ENCODE measurements at regions not wholly inside any gene's neighbourhood (a gene's known extent, or its start where the extent isn't known, plus 50 kb on each side); places are given as distances from the start of the nearest gene placed in this dataset.

GRCh38 chr1:229204921-229205777, 65.8 kb upstream of the RAB4A start:
- H3K4ac ChIP-seq (ENCODE audit: low read depth, low read length), result peak overlapping the region; percentile 41
- no peaks in the 10 kb centered on the region for H3K36me3 ChIP-seq (ENCODE audit: control insufficient read depth, insufficient read depth, low read length)
- no peaks in the 10 kb centered on the region for H3K79me2 ChIP-seq (ENCODE audit: control insufficient read depth, insufficient read depth, low read length)
- H3K4me2 ChIP-seq (ENCODE audit: low read length), result no peak overlapping the region
- H4K8ac ChIP-seq (ENCODE audit: low read depth, low read length), result no peak overlapping the region
- H2BK15ac ChIP-seq (replicated peaks; ENCODE audit: low read depth), result no peak overlapping the region
- peaks cover 6% of the 10 kb centered on the region for H3K4me1 ChIP-seq (ENCODE audit: control insufficient read depth, low read depth, low read length)
- H3K4me3 ChIP-seq (ENCODE audit: low read length), result no peak overlapping the region
- no peak overlapping the region for H2AK5ac ChIP-seq (ENCODE audit: low read length)
- no peak overlapping the region for H2BK120ac ChIP-seq (ENCODE audit: low read depth, low read length)
- H3K9ac ChIP-seq (ENCODE audit: low read length), result no peak overlapping the region
- no peaks in the 10 kb centered on the region for H3K27me3 ChIP-seq (ENCODE audit: insufficient read depth, low read length, poor library complexity)
- WGBS (ENCODE audit: extremely low coverage, insufficient coverage, low lambda C conversion rate), result no CpG with 5 or more reads among the region's 17 CpGs
- H3K23ac ChIP-seq (ENCODE audit: low read length), result no peak overlapping the region
- DNase-seq, result no peak
- H4K5ac ChIP-seq (ENCODE audit: low read length), result peak overlapping the region; percentile 30
- no peaks in the 10 kb centered on the region for H3K79me1 ChIP-seq (ENCODE audit: low read length)
- no peak overlapping the region for H3K27ac ChIP-seq (ENCODE audit: low read depth, low read length)
- H3K18ac ChIP-seq (ENCODE audit: low read length), result peak overlapping the region; percentile 55
- peak overlapping the region; percentile 57 for H3K56ac ChIP-seq (ENCODE audit: low read length)
- H2BK5ac ChIP-seq (ENCODE audit: low read length), result no peak overlapping the region

- Histone ChIP-seq H3K4me3 (ENCODE audit: low read length) (no peak overlapping the region), H2AK5ac (ENCODE audit: low read length) (no peak overlapping the region), H4K5ac (ENCODE audit: low read length) (no peak overlapping the region), H3K18ac (ENCODE audit: low read length) (peak overlapping the region; percentile 55), H3K27ac (ENCODE audit: low read depth, low read length) (no peak overlapping the region), H3K27me3 (ENCODE audit: insufficient read depth, low read length, poor library complexity) (no peaks in the 10 kb centered on the region), H3K4ac (ENCODE audit: low read depth, low read length) (no peak overlapping the region), H4K8ac (ENCODE audit: low read depth, low read length) (no peak overlapping the region), H3K36me3 (ENCODE audit: control insufficient read depth, insufficient read depth, low read length) (no peaks in the 10 kb centered on the region), H2BK120ac (ENCODE audit: low read depth, low read length) (no peak overlapping the region), H3K9ac (ENCODE audit: low read length) (no peak overlapping the region), H3K79me2 (ENCODE audit: control insufficient read depth, insufficient read depth, low read length) (no peaks in the 10 kb centered on the region), H2BK5ac (ENCODE audit: low read length) (no peak overlapping the region), H3K56ac (ENCODE audit: low read length) (peak overlapping the region; percentile 19), H3K4me1 (ENCODE audit: control insufficient read depth, low read depth, low read length) (peaks cover 6% of the 10 kb centered on the region), H3K79me1 (ENCODE audit: low read length) (no peaks in the 10 kb centered on the region), H2BK15ac (replicated peaks; ENCODE audit: low read depth) (no peak overlapping the region), H3K4me2 (ENCODE audit: low read length) (no peak overlapping the region), H3K23ac (ENCODE audit: low read length) (no peak overlapping the region)
- WGBS (ENCODE audit: extremely low coverage, insufficient coverage, low lambda C conversion rate), result no CpG with 5 or more reads among the region's 8 CpGs
- DNase-seq, result no peak
These were observed 65.1 kb upstream of the RAB4A start for GRCh38 chr1:229205854-229206253.

- Histone ChIP-seq H3K79me2 (ENCODE audit: control insufficient read depth, insufficient read depth, low read length) (no peaks in the 10 kb centered on the region), H3K23ac (ENCODE audit: low read length) (no peak overlapping the region), H2BK120ac (ENCODE audit: low read depth, low read length) (no peak overlapping the region), H3K9ac (ENCODE audit: low read length) (no peak overlapping the region), H3K4me1 (ENCODE audit: control insufficient read depth, low read depth, low read length) (peaks cover 6% of the 10 kb centered on the region), H3K4ac (ENCODE audit: low read depth, low read length) (no peak overlapping the region), H3K4me3 (ENCODE audit: low read length) (no peak overlapping the region), H3K36me3 (ENCODE audit: control insufficient read depth, insufficient read depth, low read length) (no peaks in the 10 kb centered on the region), H3K27ac (ENCODE audit: low read depth, low read length) (no peak overlapping the region), H3K27me3 (ENCODE audit: insufficient read depth, low read length, poor library complexity) (no peaks in the 10 kb centered on the region), H4K8ac (ENCODE audit: low read depth, low read length) (no peak overlapping the region), H3K79me1 (ENCODE audit: low read length) (no peaks in the 10 kb centered on the region), H2AK5ac (ENCODE audit: low read length) (no peak overlapping the region), H4K5ac (ENCODE audit: low read length) (no peak overlapping the region), H3K4me2 (ENCODE audit: low read length) (no peak overlapping the region), H2BK15ac (replicated peaks; ENCODE audit: low read depth) (no peak overlapping the region), H2BK5ac (ENCODE audit: low read length) (no peak overlapping the region), H3K56ac (ENCODE audit: low read length) (no peak overlapping the region), H3K18ac (ENCODE audit: low read length) (no peak overlapping the region)
- WGBS (ENCODE audit: extremely low coverage, insufficient coverage, low lambda C conversion rate), result no CpG with 5 or more reads among the region's 3 CpGs
- no peak for DNase-seq
These were observed 63.0 kb upstream of the RAB4A start for GRCh38 chr1:229207916-229208315.

GRCh38 chr1:229208481-229208880, 62.4 kb upstream of the RAB4A start:
- H3K18ac ChIP-seq (ENCODE audit: low read length), result no peak overlapping the region
- H3K4me1 ChIP-seq (ENCODE audit: control insufficient read depth, low read depth, low read length), result peaks cover 3% of the 10 kb centered on the region
- H3K9ac ChIP-seq (ENCODE audit: low read length), result no peak overlapping the region
- no peak overlapping the region for H3K4ac ChIP-seq (ENCODE audit: low read depth, low read length)
- no peak overlapping the region for H2AK5ac ChIP-seq (ENCODE audit: low read length)
- no peak overlapping the region for H3K23ac ChIP-seq (ENCODE audit: low read length)
- no peak overlapping the region for H4K5ac ChIP-seq (ENCODE audit: low read length)
- H3K27ac ChIP-seq (ENCODE audit: low read depth, low read length), result no peak overlapping the region
- H3K79me2 ChIP-seq (ENCODE audit: control insufficient read depth, insufficient read depth, low read length), result no peaks in the 10 kb centered on the region
- H3K36me3 ChIP-seq (ENCODE audit: control insufficient read depth, insufficient read depth, low read length), result no peaks in the 10 kb centered on the region
- no peak overlapping the region for H2BK120ac ChIP-seq (ENCODE audit: low read depth, low read length)
- H3K56ac ChIP-seq (ENCODE audit: low read length), result no peak overlapping the region
- H3K4me2 ChIP-seq (ENCODE audit: low read length), result no peak overlapping the region
- DNase-seq, result no peak
- H3K4me3 ChIP-seq (ENCODE audit: low read length), result no peak overlapping the region
- no peaks in the 10 kb centered on the region for H3K27me3 ChIP-seq (ENCODE audit: insufficient read depth, low read length, poor library complexity)
- no peak overlapping the region for H4K8ac ChIP-seq (ENCODE audit: low read depth, low read length)
- H2BK5ac ChIP-seq (ENCODE audit: low read length), result no peak overlapping the region
- no peaks in the 10 kb centered on the region for H3K79me1 ChIP-seq (ENCODE audit: low read length)
- no peak overlapping the region for H2BK15ac ChIP-seq (replicated peaks; ENCODE audit: low read depth)
- no CpG with 5 or more reads among the region's 3 CpGs for WGBS (ENCODE audit: extremely low coverage, insufficient coverage, low lambda C conversion rate)

- Histone ChIP-seq H3K4me3 (ENCODE audit: low read length) (no peak overlapping the region), H3K23ac (ENCODE audit: low read length) (no peak overlapping the region), H3K9ac (ENCODE audit: low read length) (no peak overlapping the region), H3K18ac (ENCODE audit: low read length) (peak overlapping the region; percentile 22), H3K36me3 (ENCODE audit: control insufficient read depth, insufficient read depth, low read length) (no peaks in the 10 kb centered on the region), H2AK5ac (ENCODE audit: low read length) (no peak overlapping the region), H3K4me1 (ENCODE audit: control insufficient read depth, low read depth, low read length) (peaks cover 3% of the 10 kb centered on the region), H3K79me2 (ENCODE audit: control insufficient read depth, insufficient read depth, low read length) (no peaks in the 10 kb centered on the region), H3K4me2 (ENCODE audit: low read length) (no peak overlapping the region), H3K79me1 (ENCODE audit: low read length) (no peaks in the 10 kb centered on the region), H4K5ac (ENCODE audit: low read length) (no peak overlapping the region), H3K56ac (ENCODE audit: low read length) (no peak overlapping the region), H3K27me3 (ENCODE audit: insufficient read depth, low read length, poor library complexity) (no peaks in the 10 kb centered on the region), H4K8ac (ENCODE audit: low read depth, low read length) (no peak overlapping the region), H2BK5ac (ENCODE audit: low read length) (no peak overlapping the region), H3K4ac (ENCODE audit: low read depth, low read length) (no peak overlapping the region), H2BK120ac (ENCODE audit: low read depth, low read length) (no peak overlapping the region), H2BK15ac (replicated peaks; ENCODE audit: low read depth) (no peak overlapping the region), H3K27ac (ENCODE audit: low read depth, low read length) (no peak overlapping the region)
- DNase-seq, result no peak
- no CpG with 5 or more reads among the region's 4 CpGs for WGBS (ENCODE audit: extremely low coverage, insufficient coverage, low lambda C conversion rate)
These were observed 61.5 kb upstream of the RAB4A start for GRCh38 chr1:229209386-229209785.

- Histone ChIP-seq H2BK120ac (ENCODE audit: low read depth, low read length) (no peak overlapping the region), H3K4ac (ENCODE audit: low read depth, low read length) (no peak overlapping the region), H3K56ac (ENCODE audit: low read length) (no peak overlapping the region), H2AK5ac (ENCODE audit: low read length) (no peak overlapping the region), H3K79me1 (ENCODE audit: low read length) (no peaks in the 10 kb centered on the region), H2BK5ac (ENCODE audit: low read length) (no peak overlapping the region), H3K23ac (ENCODE audit: low read length) (no peak overlapping the region), H3K27ac (ENCODE audit: low read depth, low read length) (no peak overlapping the region), H2BK15ac (replicated peaks; ENCODE audit: low read depth) (no peak overlapping the region), H3K4me2 (ENCODE audit: low read length) (no peak overlapping the region), H3K4me3 (ENCODE audit: low read length) (no peak overlapping the region), H4K8ac (ENCODE audit: low read depth, low read length) (no peak overlapping the region), H3K27me3 (ENCODE audit: insufficient read depth, low read length, poor library complexity) (no peaks in the 10 kb centered on the region), H3K36me3 (ENCODE audit: control insufficient read depth, insufficient read depth, low read length) (no peaks in the 10 kb centered on the region), H3K4me1 (ENCODE audit: control insufficient read depth, low read depth, low read length) (peaks cover 3% of the 10 kb centered on the region), H3K79me2 (ENCODE audit: control insufficient read depth, insufficient read depth, low read length) (no peaks in the 10 kb centered on the region), H4K5ac (ENCODE audit: low read length) (no peak overlapping the region), H3K9ac (ENCODE audit: low read length) (no peak overlapping the region), H3K18ac (ENCODE audit: low read length) (peak overlapping the region; percentile 22)
- WGBS (ENCODE audit: extremely low coverage, insufficient coverage, low lambda C conversion rate), result no CpG with 5 or more reads among the region's 4 CpGs
- DNase-seq, result peak; percentile 30
These were observed 61.1 kb upstream of the RAB4A start for GRCh38 chr1:229209816-229210215.

Measured in mesendoderm (in vitro differentiated cells).